ENCODE measurements at regions not wholly inside any gene's neighbourhood (a gene's known extent, or its start where the extent isn't known, plus 50 kb on each side); places are given as distances from the start of the nearest gene placed in this dataset.

GRCh38 chr11:70538641-70539359, 140.5 kb downstream of the CTTN start:
- TF ChIP-seq CTCF (conservative IDR thresholded peaks at IDR 0.05; ENCODE audit: low read depth in 2 of 2) (no peak), POLR2AphosphoS5 (IDR thresholded peaks at IDR 0.05; ENCODE audit: low read depth) (no peak)

All from GM23338 (cell line).